IMR-90 (cell line): ENCODE measurements at regions not wholly inside any gene's neighbourhood (a gene's known extent, or its start where the extent isn't known, plus 50 kb on each side); places are given as distances from the start of the nearest gene placed in this dataset.
A peak's percentile ranks its signal among the peaks of the same experiment; 100 is the strongest.

Experiments used
- ATAC-seq: fragments of 200-7000 bp; cut with Tn5 transposase; 2 replicates; pipeline ENCODE4 v1.9.1; 2020; ENCODE audit warnings: low read depth, mild to moderate bottlenecking, moderate library complexity
- BruUV-seq: library from RNA; stranded (reverse); fragments of 400-500 nt; replicated peaks from 2 replicates; lab custom pipeline; 2021; lab: Mats Ljungman, UMichigan
- CTCF ChIA-PET: fragments of 300-600 bp; formaldehyde crosslinking; extraction: SDS; loops from one replicate; lab custom pipeline; 2021; ENCODE audit warnings: antibody characterized with exemption; lab: Yijun Ruan, JAX
- POLR2A ChIA-PET: fragments of 300-600 bp; sonication (Branson Sonifier 250); formaldehyde crosslinking; loops from one replicate; lab custom pipeline; 2022; ENCODE audit warnings: antibody characterized with exemption; ENCODE audit not compliant: unreplicated experiment; lab: Charles Lee
- DNase-seq: peaks from one replicate; pipeline ENCODE4 v3.0.0; 2013
- H2AFZ ChIP-seq: replicated peaks from 2 replicates; pipeline ENCODE3; 2013; ENCODE audit warnings: low read length, mild to moderate bottlenecking; ENCODE audit not compliant: poor library complexity
- H2AK5ac ChIP-seq: 2 replicates; pipeline ENCODE4 v1.6.1; 2013; ENCODE audit warnings: low read depth, low read length, inconsistent platforms
- H2AK9ac ChIP-seq: replicated peaks from 2 replicates; pipeline ENCODE3; 2013; ENCODE audit warnings: mild to moderate bottlenecking, low read depth, low read length, moderate library complexity; ENCODE audit not compliant: poor library complexity
- H2BK120ac ChIP-seq: 2 replicates; pipeline ENCODE4 v1.6.1; 2013; ENCODE audit warnings: low read depth, low read length, inconsistent platforms
- H2BK15ac ChIP-seq: 3 replicates; pipeline ENCODE4 v1.6.1; 2013; ENCODE audit warnings: low read depth, low read length, inconsistent platforms
- H2BK20ac ChIP-seq: 2 replicates; pipeline ENCODE4 v1.6.1; 2013; ENCODE audit warnings: low read depth, mild to moderate bottlenecking, inconsistent platforms, low read length, moderate library complexity
- H2BK5ac ChIP-seq: 2 replicates; pipeline ENCODE4 v1.6.1; 2013; ENCODE audit warnings: mild to moderate bottlenecking, low read depth, low read length, inconsistent platforms; ENCODE audit not compliant: poor library complexity, severe bottlenecking
- H3K14ac ChIP-seq: replicated peaks from 2 replicates; pipeline ENCODE4 v1.6.1; 2013; ENCODE audit warnings: low read depth, low read length, inconsistent platforms
- H3K18ac ChIP-seq: 2 replicates; pipeline ENCODE4 v1.6.1; 2013; ENCODE audit warnings: low read depth, low read length, control low read depth
- H3K23ac ChIP-seq: 2 replicates; pipeline ENCODE4 v1.6.1; 2013; ENCODE audit warnings: low read depth, low read length, inconsistent platforms
- H3K27ac ChIP-seq: 2 replicates; pipeline ENCODE4 v1.5.1; 2013; ENCODE audit warnings: mild to moderate bottlenecking, control low read depth, low read length; ENCODE audit not compliant: insufficient read depth
- H3K27me3 ChIP-seq: 2 replicates; pipeline ENCODE4 v1.6.1; 2013; ENCODE audit warnings: low read length; ENCODE audit not compliant: control insufficient read depth, insufficient read depth
- H3K36me3 ChIP-seq: 2 replicates; pipeline ENCODE4 v1.6.1; 2013; ENCODE audit warnings: low read length, mixed read lengths; ENCODE audit not compliant: control insufficient read depth, insufficient read depth
- H3K4ac ChIP-seq: 2 replicates; pipeline ENCODE4 v1.6.1; 2013; ENCODE audit warnings: low read depth, low read length, inconsistent platforms
- H3K4me1 ChIP-seq: 2 replicates; pipeline ENCODE4 v1.6.1; 2013; ENCODE audit warnings: low read length, mixed read lengths; ENCODE audit not compliant: control insufficient read depth, insufficient read depth
- H3K4me2 ChIP-seq: 2 replicates; pipeline ENCODE4 v1.6.1; 2013; ENCODE audit warnings: low read depth, mild to moderate bottlenecking, control low read depth, low read length, moderate library complexity
- H3K4me3 ChIP-seq: 2 replicates; pipeline ENCODE4 v1.5.1; 2013; ENCODE audit warnings: low read depth, mild to moderate bottlenecking, control low read depth, low read length, moderate library complexity; ENCODE audit not compliant: insufficient read depth
- H3K56ac ChIP-seq: 2 replicates; pipeline ENCODE4 v1.6.1; 2013; ENCODE audit warnings: low read length, inconsistent platforms; ENCODE audit not compliant: insufficient read depth; ENCODE audit errors: extremely low read depth
- H3K79me1 ChIP-seq, 2 experiments: 2 replicates each; pipeline ENCODE4 v1.6.1; 2013; ENCODE audit warnings: low read length in 2 of 2, inconsistent platforms in 1 of 2, low read depth in 1 of 2
- H3K9ac ChIP-seq: 2 replicates; pipeline ENCODE4 v1.6.1; 2013; ENCODE audit warnings: low read depth, low read length, control low read depth
- H3K9me1 ChIP-seq: 2 replicates; pipeline ENCODE4 v1.6.1; 2013; ENCODE audit warnings: low read length, inconsistent platforms; ENCODE audit not compliant: insufficient read depth
- H3K9me3 ChIP-seq: 2 replicates; pipeline ENCODE4 v1.6.1; 2013; ENCODE audit warnings: low read length; ENCODE audit not compliant: control insufficient read depth, insufficient read depth
- H4K20me1 ChIP-seq: 2 replicates; pipeline ENCODE4 v1.6.1; 2013; ENCODE audit warnings: low read length, inconsistent platforms; ENCODE audit not compliant: insufficient read depth
- H4K5ac ChIP-seq: 2 replicates; pipeline ENCODE4 v1.6.1; 2013; ENCODE audit warnings: mild to moderate bottlenecking, low read depth, low read length, control low read depth
- H4K8ac ChIP-seq, 2 experiments: 2 replicates each; pipeline ENCODE4 v1.6.1; 2013; ENCODE audit warnings: low read depth in 2 of 2, low read length in 2 of 2, control low read depth in 1 of 2, inconsistent platforms in 1 of 2
- H4K91ac ChIP-seq: 2 replicates; pipeline ENCODE4 v1.6.1; 2013; ENCODE audit warnings: low read depth, low read length, inconsistent platforms; ENCODE audit not compliant: insufficient read depth
- NFE2L2 ChIP-seq: fragments of 150-350 bp; IDR thresholded peaks from 2 replicates; pipeline ENCODE4 v1.6.1; 2016; ENCODE audit warnings: low read depth, mild to moderate bottlenecking, low read length
- RFX5 ChIP-seq: IDR thresholded peaks from 2 replicates; pipeline ENCODE4 v1.8.0; 2012; ENCODE audit warnings: low read depth, mild to moderate bottlenecking, low read length, moderate library complexity
- WGBS, 2 experiments: methylation state at CpG; one replicate each; pipeline versions ENCODE4 v1.1.5 to v1.1.7; 2013; ENCODE audit warnings: missing lambda C conversion rate in 2 of 2; ENCODE audit not compliant: insufficient read length in 1 of 2; ENCODE audit errors: extremely low coverage in 2 of 2; 5-methylcytosine and 5-hydroxymethylcytosine counted together
- dilution Hi-C: fragments of 300-500 bp; cut with HindIII; formaldehyde crosslinking; loops from one replicate; pipeline ENCODE4 v1.14.3; 2018; ENCODE audit warnings: low sequenced_read_pairs; ENCODE audit not compliant: unreplicated experiment
- in situ Hi-C: fragments of 300-500 bp; cut with MboI; formaldehyde crosslinking; loops from 3 replicates; pipeline ENCODE4 v1.14.3; 2019; ENCODE audit warnings: low sequenced_read_pairs, inconsistent platforms, mixed read lengths
- intact Hi-C: fragments of 100-400 bp; cut with micrococcal nuclease; formaldehyde crosslinking; loops from 2 replicates; pipeline ENCODE4 v1.10.0; 2022

DNA sequence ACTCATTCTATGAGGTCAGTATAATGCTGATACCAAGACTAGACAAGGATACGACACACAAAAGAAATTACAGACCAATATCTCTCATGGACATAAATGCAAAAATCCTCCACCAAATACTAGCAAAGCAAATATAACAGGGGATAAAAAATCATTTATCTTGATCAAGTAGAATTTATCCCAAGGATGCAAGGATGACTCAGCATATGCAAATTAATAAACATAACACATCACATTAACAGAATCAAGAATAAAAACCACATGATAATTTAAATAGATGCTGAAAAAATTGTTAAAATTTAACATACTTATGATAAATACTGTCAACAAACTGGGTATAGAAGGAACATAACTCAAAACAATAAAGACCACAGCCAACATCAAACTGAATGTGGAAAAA is 69.4 kb upstream of the GABRA2 start:
- CTCF ChIA-PET, result no interaction called here

More for the DNA sequence above, 69.4 kb upstream of the GABRA2 start:
- no peak for DNase-seq
- Histone ChIP-seq H2BK15ac (no peak overlapping the region), H4K20me1 (no peaks in the 10 kb centered on the region), H3K9me3 (no peaks in the 10 kb centered on the region), H3K23ac (no peak overlapping the region), H3K4ac (no peak overlapping the region), H2BK120ac (no peak overlapping the region), H3K27ac (no peak overlapping the region), H2AK9ac (no peak overlapping the region), H3K27me3 (no peaks in the 10 kb centered on the region), H2BK20ac (no peak overlapping the region), H3K18ac (no peak overlapping the region), H3K79me1 (no peaks in the 10 kb centered on the region), H2BK5ac (no peak overlapping the region), H4K8ac (no peak overlapping the region), H3K36me3 (no peaks in the 10 kb centered on the region), H4K5ac (no peak overlapping the region), H4K91ac (no peak overlapping the region), H3K9ac (no peak overlapping the region), H3K4me1 (no peaks in the 10 kb centered on the region), H3K14ac (no peak overlapping the region), H2AK5ac (no peak overlapping the region), H3K4me3 (no peak overlapping the region), H3K9me1 (no peaks in the 10 kb centered on the region), H2AFZ (no peak overlapping the region), H3K4me2 (no peak overlapping the region), H3K56ac (no peak overlapping the region)
- dilution Hi-C loops, result no loop called here
- in situ Hi-C loops, result no loop called here
- no CpG with 5 or more reads among the region's 1 CpG for WGBS, 2 experiments
- no peak for ATAC-seq
- TF ChIP-seq NFE2L2, result peak; percentile 65
- TF ChIP-seq RFX5, result no peak
- intact Hi-C loops, result no loop called here
- POLR2A ChIA-PET, result no interaction called here
- no TSS peak for BruUV-seq
